Transverse colon (tissue), 3 donors: ENCODE measurements at regions not wholly inside any gene's neighbourhood (a gene's known extent, or its start where the extent isn't known, plus 50 kb on each side); places are given as distances from the start of the nearest gene placed in this dataset.

Source experiments
- EP300 ChIP-seq: sonication (generic); formaldehyde crosslinking; IDR thresholded peaks from one replicate; pipeline ENCODE4 v1.6.1; 2017; ENCODE audit warnings: antibody characterized with exemption, low read depth
- POLR2A ChIP-seq: fragments of 450-650 bp; IDR thresholded peaks from one replicate; pipeline ENCODE4 v1.6.1; 2016; ENCODE audit warnings: antibody characterized with exemption, mild to moderate bottlenecking, moderate library complexity
- TF ChIP-seq, protein P1 (sequence below), 5 experiments: fragments of 200-600 bp in 3 of 5; fragments of 450-650 bp in 2 of 5; sonication (generic) in 3 of 5; IDR thresholded peaks; 1 replicate in 2 of 5; 2 replicates in 3 of 5; pipeline ENCODE4 v1.5.1; 2016 to 2017; ENCODE audit warnings: antibody characterized with exemption in 5 of 5, inconsistent platforms in 3 of 5, mild to moderate bottlenecking in 2 of 5, moderate library complexity in 1 of 5

- TF ChIP-seq, protein P1, sequence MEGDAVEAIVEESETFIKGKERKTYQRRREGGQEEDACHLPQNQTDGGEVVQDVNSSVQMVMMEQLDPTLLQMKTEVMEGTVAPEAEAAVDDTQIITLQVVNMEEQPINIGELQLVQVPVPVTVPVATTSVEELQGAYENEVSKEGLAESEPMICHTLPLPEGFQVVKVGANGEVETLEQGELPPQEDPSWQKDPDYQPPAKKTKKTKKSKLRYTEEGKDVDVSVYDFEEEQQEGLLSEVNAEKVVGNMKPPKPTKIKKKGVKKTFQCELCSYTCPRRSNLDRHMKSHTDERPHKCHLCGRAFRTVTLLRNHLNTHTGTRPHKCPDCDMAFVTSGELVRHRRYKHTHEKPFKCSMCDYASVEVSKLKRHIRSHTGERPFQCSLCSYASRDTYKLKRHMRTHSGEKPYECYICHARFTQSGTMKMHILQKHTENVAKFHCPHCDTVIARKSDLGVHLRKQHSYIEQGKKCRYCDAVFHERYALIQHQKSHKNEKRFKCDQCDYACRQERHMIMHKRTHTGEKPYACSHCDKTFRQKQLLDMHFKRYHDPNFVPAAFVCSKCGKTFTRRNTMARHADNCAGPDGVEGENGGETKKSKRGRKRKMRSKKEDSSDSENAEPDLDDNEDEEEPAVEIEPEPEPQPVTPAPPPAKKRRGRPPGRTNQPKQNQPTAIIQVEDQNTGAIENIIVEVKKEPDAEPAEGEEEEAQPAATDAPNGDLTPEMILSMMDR (IDR thresholded peaks at IDR 0.05), result no peak
- TF ChIP-seq EP300 (no peak), POLR2A (no peak)
These were observed 401.4 kb downstream of the MAFB start for GRCh38 chr20:40287683-40288082.
